KMS-11 (cell line): ENCODE measurements at regions not wholly inside any gene's neighbourhood (a gene's known extent, or its start where the extent isn't known, plus 50 kb on each side); places are given as distances from the start of the nearest gene placed in this dataset.

Source experiments
- H2AFZ ChIP-seq: fragments of 200-600 bp; sonication (generic); 2 replicates; pipeline ENCODE4 v1.6.1; 2016; ENCODE audit warnings: antibody characterized with exemption, mixed run types, low read depth
- H3K27ac ChIP-seq: fragments of 200-600 bp; sonication (generic); 2 replicates; pipeline ENCODE4 v1.6.1; 2016; ENCODE audit warnings: mild to moderate bottlenecking, mixed run types
- H3K27me3 ChIP-seq: fragments of 200-600 bp; sonication (generic); 2 replicates; pipeline ENCODE4 v1.6.1; 2017; ENCODE audit warnings: mild to moderate bottlenecking, low read depth, mixed run types, moderate library complexity; ENCODE audit not compliant: insufficient read depth
- H3K36me3 ChIP-seq: fragments of 200-600 bp; sonication (generic); 2 replicates; pipeline ENCODE4 v1.6.1; 2017; ENCODE audit warnings: mild to moderate bottlenecking, mixed run types; ENCODE audit not compliant: insufficient read depth
- H3K4me1 ChIP-seq: fragments of 200-600 bp; sonication (generic); 2 replicates; pipeline ENCODE4 v1.6.1; 2016; ENCODE audit warnings: mild to moderate bottlenecking, low read depth, mixed run types; ENCODE audit not compliant: poor library complexity, severe bottlenecking
- H3K4me2 ChIP-seq: fragments of 200-600 bp; sonication (generic); 2 replicates; pipeline ENCODE4 v1.7.0; 2016; ENCODE audit warnings: mild to moderate bottlenecking, mixed run types
- H3K4me3 ChIP-seq: fragments of 200-600 bp; sonication (generic); IDR thresholded peaks from 2 replicates; pipeline ENCODE4 v1.6.1; 2017; ENCODE audit warnings: low read depth, low read length, mixed read lengths; ENCODE audit not compliant: insufficient read depth
- H3K79me2 ChIP-seq: fragments of 200-600 bp; sonication (generic); 2 replicates; pipeline ENCODE4 v1.6.1; 2016; ENCODE audit warnings: low read depth, mixed run types; ENCODE audit not compliant: insufficient read depth
- H3K9ac ChIP-seq: fragments of 200-600 bp; sonication (generic); 2 replicates; pipeline ENCODE4 v1.6.1; 2016; ENCODE audit warnings: mild to moderate bottlenecking, mixed run types
- H4K20me1 ChIP-seq: fragments of 200-600 bp; sonication (generic); 2 replicates; pipeline ENCODE4 v1.6.1; 2016; ENCODE audit warnings: mild to moderate bottlenecking, mixed run types; ENCODE audit not compliant: insufficient read depth
- CTCF ChIP-seq: fragments of 200-600 bp; sonication (generic); conservative IDR thresholded peaks from 2 replicates; pipeline ENCODE4 v1.6.1; 2017; ENCODE audit warnings: low read depth, mild to moderate bottlenecking, antibody characterized with exemption, low read length, moderate library complexity, mixed read lengths

- H3K36me3 ChIP-seq = no peaks in the 10 kb centered on the region
- no peak for TF ChIP-seq CTCF
- H2AFZ ChIP-seq = no peak overlapping the region
- no peak overlapping the region for H3K4me2 ChIP-seq
- no peaks in the 10 kb centered on the region for H4K20me1 ChIP-seq
- no peaks in the 10 kb centered on the region for H3K79me2 ChIP-seq
- no peak overlapping the region for H3K4me3 ChIP-seq
- H3K27ac ChIP-seq = no peak overlapping the region
- no peaks in the 10 kb centered on the region for H3K27me3 ChIP-seq
- no peak overlapping the region for H3K9ac ChIP-seq
- no peaks in the 10 kb centered on the region for H3K4me1 ChIP-seq
Measured at GRCh38 chr12:75665216-75665615, 153.8 kb upstream of the KRR1 start.

GRCh38 chr12:75662511-75663159 lies 151.2 kb upstream of the KRR1 start:
- H3K36me3 ChIP-seq = no peaks in the 10 kb centered on the region
- H4K20me1 ChIP-seq = no peaks in the 10 kb centered on the region
- H3K27me3 ChIP-seq = no peaks in the 10 kb centered on the region
- H3K27ac ChIP-seq = no peak overlapping the region
- H2AFZ ChIP-seq = no peak overlapping the region
- H3K79me2 ChIP-seq = no peaks in the 10 kb centered on the region
- no peak overlapping the region for H3K4me3 ChIP-seq
- no peaks in the 10 kb centered on the region for H3K4me1 ChIP-seq
- no peak for TF ChIP-seq CTCF
- no peak overlapping the region for H3K9ac ChIP-seq
- no peak overlapping the region for H3K4me2 ChIP-seq

DNA sequence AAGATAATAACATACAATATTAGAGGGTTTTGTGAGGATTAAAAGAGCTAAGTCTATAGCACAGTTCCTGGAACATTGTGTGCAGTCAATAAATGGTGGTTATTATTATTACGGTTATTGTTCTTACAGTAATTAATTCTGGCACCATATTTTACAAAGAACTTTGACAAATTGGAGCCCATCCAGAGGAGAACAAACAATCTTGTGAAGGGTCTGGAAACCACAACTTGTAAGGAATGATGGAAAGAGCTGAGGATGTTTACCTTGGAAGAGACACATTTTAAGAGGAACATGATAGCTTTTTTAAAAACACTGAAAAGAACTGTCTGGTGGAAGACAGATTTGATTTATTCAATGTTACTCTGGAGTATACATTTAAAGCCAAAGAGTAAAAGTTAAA lies 150.5 kb upstream of the KRR1 start:
- no peaks in the 10 kb centered on the region for H3K4me1 ChIP-seq

DNA sequence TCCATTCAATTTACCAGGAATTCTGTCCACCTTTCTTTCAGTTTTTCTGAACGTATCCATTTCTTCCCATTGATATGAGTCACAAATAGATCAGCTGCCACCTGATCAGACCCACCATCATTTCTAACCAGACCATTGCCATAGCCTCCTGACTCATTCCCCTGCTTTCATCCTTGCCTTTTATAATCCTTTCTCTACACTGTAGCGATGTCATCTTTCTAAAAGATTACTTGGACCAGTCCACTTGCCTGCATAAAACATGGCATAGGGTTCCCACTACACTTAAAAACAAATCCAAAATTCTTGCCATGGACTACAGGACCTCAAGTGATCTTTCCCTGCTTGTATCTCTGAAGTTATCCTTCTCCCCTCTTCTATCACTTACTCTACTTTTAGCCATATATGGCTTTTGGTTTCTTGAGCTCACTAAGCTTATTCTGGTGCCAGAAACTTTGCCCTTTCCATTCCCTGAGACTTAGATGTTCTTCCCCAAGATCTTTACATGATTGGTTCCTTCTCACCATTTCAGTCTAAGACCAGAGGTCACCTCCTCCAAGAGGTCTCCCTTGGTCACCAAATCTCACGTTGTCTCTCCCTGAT lies 149.5 kb upstream of the KRR1 start:
- no peaks in the 10 kb centered on the region for H3K27me3 ChIP-seq
- no peak overlapping the region for H3K27ac ChIP-seq
- no peaks in the 10 kb centered on the region for H3K36me3 ChIP-seq
- no peak overlapping the region for H3K4me3 ChIP-seq
- no peak overlapping the region for H2AFZ ChIP-seq
- no peak for TF ChIP-seq CTCF
- H4K20me1 ChIP-seq = no peaks in the 10 kb centered on the region
- H3K79me2 ChIP-seq = no peaks in the 10 kb centered on the region
- H3K9ac ChIP-seq = no peak overlapping the region
- H3K4me1 ChIP-seq = no peaks in the 10 kb centered on the region
- H3K4me2 ChIP-seq = no peak overlapping the region

More for the DNA sequence above, 150.5 kb upstream of the KRR1 start:
- H2AFZ ChIP-seq = no peak overlapping the region
- no peak overlapping the region for H3K27ac ChIP-seq
- no peak overlapping the region for H3K4me3 ChIP-seq
- H3K4me2 ChIP-seq = no peak overlapping the region
- no peaks in the 10 kb centered on the region for H4K20me1 ChIP-seq
- H3K27me3 ChIP-seq = no peaks in the 10 kb centered on the region
- no peak overlapping the region for H3K9ac ChIP-seq
- H3K36me3 ChIP-seq = no peaks in the 10 kb centered on the region
- TF ChIP-seq CTCF = no peak
- no peaks in the 10 kb centered on the region for H3K79me2 ChIP-seq
